ENCODE measurements at regions not wholly inside any gene's neighbourhood (a gene's known extent, or its start where the extent isn't known, plus 50 kb on each side); places are given as distances from the start of the nearest gene placed in this dataset.

DNA sequence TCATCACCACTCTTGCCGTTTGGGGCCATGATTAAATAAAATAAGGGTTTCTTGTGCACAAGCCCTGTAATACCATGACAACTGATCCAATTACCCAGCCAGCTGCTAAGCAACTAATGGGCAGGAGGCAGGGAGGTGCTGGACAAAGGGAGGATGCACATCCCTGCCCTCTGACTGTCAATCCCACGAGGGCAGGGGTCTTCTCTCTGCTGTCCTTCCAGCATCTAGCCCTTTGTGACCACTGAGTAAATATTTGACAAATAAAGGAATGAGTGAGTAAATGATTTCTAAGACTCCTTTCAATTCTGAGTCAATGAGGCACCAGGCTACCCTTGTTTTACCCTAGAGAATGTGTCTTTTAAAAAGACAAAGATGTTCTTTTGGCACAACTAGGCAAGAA lies 247.1 kb downstream of the SYK start:
- no peaks in the 10 kb centered on the region for H3K27me3 ChIP-seq (ENCODE audit: insufficient read depth, poor library complexity, severe bottlenecking)
- no peak overlapping the region for H3K4me3 ChIP-seq (replicated peaks; ENCODE audit: insufficient read depth, low read length)
- no peak overlapping the region for H3K27ac ChIP-seq (replicated peaks)
- no peak for TF ChIP-seq POLR2AphosphoS5 (IDR thresholded peaks at IDR 0.05; ENCODE audit: low read depth)
- no peak for TF ChIP-seq SPI1 (IDR thresholded peaks at IDR 0.05; ENCODE audit: borderline replicate concordance, low read depth)
- no peak for TF ChIP-seq GABPA (IDR thresholded peaks at IDR 0.05; ENCODE audit: low read depth)
- TF ChIP-seq, protein P1, sequence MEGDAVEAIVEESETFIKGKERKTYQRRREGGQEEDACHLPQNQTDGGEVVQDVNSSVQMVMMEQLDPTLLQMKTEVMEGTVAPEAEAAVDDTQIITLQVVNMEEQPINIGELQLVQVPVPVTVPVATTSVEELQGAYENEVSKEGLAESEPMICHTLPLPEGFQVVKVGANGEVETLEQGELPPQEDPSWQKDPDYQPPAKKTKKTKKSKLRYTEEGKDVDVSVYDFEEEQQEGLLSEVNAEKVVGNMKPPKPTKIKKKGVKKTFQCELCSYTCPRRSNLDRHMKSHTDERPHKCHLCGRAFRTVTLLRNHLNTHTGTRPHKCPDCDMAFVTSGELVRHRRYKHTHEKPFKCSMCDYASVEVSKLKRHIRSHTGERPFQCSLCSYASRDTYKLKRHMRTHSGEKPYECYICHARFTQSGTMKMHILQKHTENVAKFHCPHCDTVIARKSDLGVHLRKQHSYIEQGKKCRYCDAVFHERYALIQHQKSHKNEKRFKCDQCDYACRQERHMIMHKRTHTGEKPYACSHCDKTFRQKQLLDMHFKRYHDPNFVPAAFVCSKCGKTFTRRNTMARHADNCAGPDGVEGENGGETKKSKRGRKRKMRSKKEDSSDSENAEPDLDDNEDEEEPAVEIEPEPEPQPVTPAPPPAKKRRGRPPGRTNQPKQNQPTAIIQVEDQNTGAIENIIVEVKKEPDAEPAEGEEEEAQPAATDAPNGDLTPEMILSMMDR (IDR thresholded peaks at IDR 0.05; ENCODE audit: insufficient read depth, low read length): no peak
- TF ChIP-seq, protein P2, sequence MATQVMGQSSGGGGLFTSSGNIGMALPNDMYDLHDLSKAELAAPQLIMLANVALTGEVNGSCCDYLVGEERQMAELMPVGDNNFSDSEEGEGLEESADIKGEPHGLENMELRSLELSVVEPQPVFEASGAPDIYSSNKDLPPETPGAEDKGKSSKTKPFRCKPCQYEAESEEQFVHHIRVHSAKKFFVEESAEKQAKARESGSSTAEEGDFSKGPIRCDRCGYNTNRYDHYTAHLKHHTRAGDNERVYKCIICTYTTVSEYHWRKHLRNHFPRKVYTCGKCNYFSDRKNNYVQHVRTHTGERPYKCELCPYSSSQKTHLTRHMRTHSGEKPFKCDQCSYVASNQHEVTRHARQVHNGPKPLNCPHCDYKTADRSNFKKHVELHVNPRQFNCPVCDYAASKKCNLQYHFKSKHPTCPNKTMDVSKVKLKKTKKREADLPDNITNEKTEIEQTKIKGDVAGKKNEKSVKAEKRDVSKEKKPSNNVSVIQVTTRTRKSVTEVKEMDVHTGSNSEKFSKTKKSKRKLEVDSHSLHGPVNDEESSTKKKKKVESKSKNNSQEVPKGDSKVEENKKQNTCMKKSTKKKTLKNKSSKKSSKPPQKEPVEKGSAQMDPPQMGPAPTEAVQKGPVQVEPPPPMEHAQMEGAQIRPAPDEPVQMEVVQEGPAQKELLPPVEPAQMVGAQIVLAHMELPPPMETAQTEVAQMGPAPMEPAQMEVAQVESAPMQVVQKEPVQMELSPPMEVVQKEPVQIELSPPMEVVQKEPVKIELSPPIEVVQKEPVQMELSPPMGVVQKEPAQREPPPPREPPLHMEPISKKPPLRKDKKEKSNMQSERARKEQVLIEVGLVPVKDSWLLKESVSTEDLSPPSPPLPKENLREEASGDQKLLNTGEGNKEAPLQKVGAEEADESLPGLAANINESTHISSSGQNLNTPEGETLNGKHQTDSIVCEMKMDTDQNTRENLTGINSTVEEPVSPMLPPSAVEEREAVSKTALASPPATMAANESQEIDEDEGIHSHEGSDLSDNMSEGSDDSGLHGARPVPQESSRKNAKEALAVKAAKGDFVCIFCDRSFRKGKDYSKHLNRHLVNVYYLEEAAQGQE (IDR thresholded peaks at IDR 0.05; ENCODE audit: insufficient replicate concordance, low read depth): no peak
- no peak for DNase-seq (ENCODE audit: low read depth in 1 of 2, low spot score in 1 of 2)

DNA sequence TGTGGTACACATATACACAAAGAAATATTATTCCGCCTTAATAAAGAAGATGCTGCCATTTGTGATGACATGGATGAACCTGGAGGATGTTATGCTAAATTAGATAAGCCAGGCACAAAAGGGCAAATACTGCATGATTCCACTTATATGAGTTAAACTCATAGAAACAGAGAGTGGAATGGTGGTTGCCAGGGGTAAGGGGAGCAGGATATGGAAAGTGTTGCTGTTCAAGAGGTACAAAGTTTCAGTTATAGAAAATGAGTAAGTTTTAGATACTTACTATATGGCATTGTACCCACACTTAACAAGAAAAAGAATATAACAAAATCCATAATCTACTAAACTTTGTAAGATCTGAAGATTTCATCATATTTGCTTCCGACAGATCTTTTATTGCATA lies 252.2 kb downstream of the SYK start:
- Histone ChIP-seq H3K4me3 (replicated peaks; ENCODE audit: insufficient read depth, low read length) (no peak overlapping the region), H3K27me3 (ENCODE audit: insufficient read depth, poor library complexity, severe bottlenecking) (no peaks in the 10 kb centered on the region), H3K27ac (replicated peaks) (no peak overlapping the region)
- TF ChIP-seq, protein P2 (IDR thresholded peaks at IDR 0.05; ENCODE audit: insufficient replicate concordance, low read depth): no peak
- TF ChIP-seq, protein P1 (IDR thresholded peaks at IDR 0.05; ENCODE audit: insufficient read depth, low read length): no peak
- TF ChIP-seq POLR2AphosphoS5 (IDR thresholded peaks at IDR 0.05; ENCODE audit: low read depth) (no peak), GABPA (IDR thresholded peaks at IDR 0.05; ENCODE audit: low read depth) (no peak), SPI1 (IDR thresholded peaks at IDR 0.05; ENCODE audit: borderline replicate concordance, low read depth) (no peak)
- no peak for DNase-seq (ENCODE audit: low read depth in 1 of 2, low spot score in 1 of 2)

DNA sequence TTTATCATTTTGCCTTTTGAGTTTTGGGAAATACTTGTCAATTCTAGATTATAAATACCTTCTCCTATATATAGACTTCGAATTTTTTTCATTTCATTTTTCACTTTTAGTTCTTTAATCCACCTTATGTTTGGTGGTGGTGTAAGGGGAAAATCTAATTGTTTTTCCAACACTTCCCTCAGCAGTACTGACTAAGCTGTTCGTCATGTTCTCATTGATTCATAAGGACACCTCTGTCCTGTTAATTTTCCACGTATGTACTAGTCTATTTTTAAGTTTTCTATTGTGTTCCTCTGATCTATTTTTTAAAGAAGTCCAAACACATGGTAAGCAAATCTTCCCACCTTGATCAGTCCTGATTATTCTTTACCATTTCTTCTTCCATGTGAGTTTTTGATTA lies 254.2 kb downstream of the SYK start:
- TF ChIP-seq SPI1 (IDR thresholded peaks at IDR 0.05; ENCODE audit: borderline replicate concordance, low read depth): no peak
- TF ChIP-seq, protein P2 (IDR thresholded peaks at IDR 0.05; ENCODE audit: insufficient replicate concordance, low read depth): no peak
- TF ChIP-seq, protein P1 (IDR thresholded peaks at IDR 0.05; ENCODE audit: insufficient read depth, low read length): no peak
- no peak for TF ChIP-seq POLR2AphosphoS5 (IDR thresholded peaks at IDR 0.05; ENCODE audit: low read depth)
- TF ChIP-seq GABPA (IDR thresholded peaks at IDR 0.05; ENCODE audit: low read depth): no peak
- Histone ChIP-seq H3K27ac (replicated peaks) (no peak overlapping the region), H3K27me3 (ENCODE audit: insufficient read depth, poor library complexity, severe bottlenecking) (no peaks in the 10 kb centered on the region), H3K4me3 (replicated peaks; ENCODE audit: insufficient read depth, low read length) (no peak overlapping the region)
- no peak for DNase-seq (ENCODE audit: low read depth in 1 of 2, low spot score in 1 of 2)

All from HL-60 (cell line).